ENCODE measurements at regions not wholly inside any gene's neighbourhood (a gene's known extent, or its start where the extent isn't known, plus 50 kb on each side); places are given as distances from the start of the nearest gene placed in this dataset.
A peak's percentile ranks its signal among the peaks of the same experiment; 100 is the strongest.

- no peaks in the 10 kb centered on the region for H3K36me3 Mint-ChIP-seq (ENCODE audit: low read depth)
- H3K9me3 Mint-ChIP-seq: no peaks in the 10 kb centered on the region
- H3K27me3 Mint-ChIP-seq (ENCODE audit: low read depth): no peaks in the 10 kb centered on the region
- H3K4me3 Mint-ChIP-seq: no peak overlapping the region
- no peaks in the 10 kb centered on the region for H3K4me1 Mint-ChIP-seq (ENCODE audit: low read depth)
- no peak overlapping the region for H3K27ac Mint-ChIP-seq
Observed at GRCh38 chr4:174438711-174439110, 83.6 kb downstream of the HPGD start.

GRCh38 chr4:174437749-174438148 lies 84.5 kb downstream of the HPGD start:
- H3K9me3 Mint-ChIP-seq: no peaks in the 10 kb centered on the region

GRCh38 chr4:174437324-174437723 lies 85.0 kb downstream of the HPGD start:
- Mint-ChIP-seq H3K27ac (no peak overlapping the region), H3K4me3 (no peak overlapping the region), H3K36me3 (ENCODE audit: low read depth) (no peaks in the 10 kb centered on the region), H3K27me3 (ENCODE audit: low read depth) (no peaks in the 10 kb centered on the region), H3K4me1 (ENCODE audit: low read depth) (no peaks in the 10 kb centered on the region), H3K9me3 (no peaks in the 10 kb centered on the region)

More at GRCh38 chr4:174437749-174438148, 84.5 kb downstream of the HPGD start:
- Mint-ChIP-seq H3K4me1 (ENCODE audit: low read depth) (no peaks in the 10 kb centered on the region), H3K27me3 (ENCODE audit: low read depth) (no peaks in the 10 kb centered on the region), H3K36me3 (ENCODE audit: low read depth) (no peaks in the 10 kb centered on the region), H3K27ac (no peak overlapping the region), H3K4me3 (no peak overlapping the region)

DNA sequence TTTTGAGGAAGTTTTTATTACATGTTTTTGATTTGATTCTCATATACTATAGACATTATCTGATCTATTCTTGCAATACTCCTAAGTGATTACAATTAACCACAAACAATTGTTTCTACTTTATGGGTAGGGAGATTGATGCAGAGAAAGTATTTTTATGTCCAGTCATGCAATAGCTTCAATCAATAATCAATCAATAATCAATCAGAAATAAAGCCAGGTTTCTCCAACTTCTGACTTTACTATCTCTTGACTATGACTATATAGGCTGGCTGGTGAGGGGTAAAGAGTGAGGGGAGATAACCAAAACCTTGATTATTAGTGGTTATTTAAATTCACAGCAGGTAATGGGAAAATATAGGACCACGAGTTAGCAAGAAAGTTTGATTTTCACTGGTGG lies 85.9 kb downstream of the HPGD start:
- Mint-ChIP-seq H3K4me1 (ENCODE audit: low read depth) (no peaks in the 10 kb centered on the region), H3K36me3 (ENCODE audit: low read depth) (no peaks in the 10 kb centered on the region), H3K9me3 (no peaks in the 10 kb centered on the region), H3K27ac (no peak overlapping the region), H3K4me3 (no peak overlapping the region), H3K27me3 (ENCODE audit: low read depth) (no peaks in the 10 kb centered on the region)

- no peak overlapping the region for H3K4me3 Mint-ChIP-seq
- H3K27ac Mint-ChIP-seq: no peak overlapping the region
- H3K9me3 Mint-ChIP-seq: no peaks in the 10 kb centered on the region
- no peaks in the 10 kb centered on the region for H3K4me1 Mint-ChIP-seq (ENCODE audit: low read depth)
- H3K36me3 Mint-ChIP-seq (ENCODE audit: low read depth): no peaks in the 10 kb centered on the region
- H3K27me3 Mint-ChIP-seq (ENCODE audit: low read depth): no peaks in the 10 kb centered on the region
Observed at GRCh38 chr4:174435974-174436373, 86.3 kb downstream of the HPGD start.

GRCh38 chr4:174434455-174434854 lies 87.8 kb downstream of the HPGD start:
- Mint-ChIP-seq H3K36me3 (ENCODE audit: low read depth) (no peaks in the 10 kb centered on the region), H3K9me3 (no peaks in the 10 kb centered on the region), H3K27me3 (ENCODE audit: low read depth) (no peaks in the 10 kb centered on the region), H3K27ac (no peak overlapping the region), H3K4me3 (no peak overlapping the region), H3K4me1 (ENCODE audit: low read depth) (no peaks in the 10 kb centered on the region)

GRCh38 chr4:174430576-174430975 lies 91.7 kb downstream of the HPGD start:
- no peaks in the 10 kb centered on the region for H3K36me3 Mint-ChIP-seq (ENCODE audit: low read depth)
- H3K9me3 Mint-ChIP-seq: no peaks in the 10 kb centered on the region
- no peak overlapping the region for H3K27ac Mint-ChIP-seq
- H3K4me1 Mint-ChIP-seq (ENCODE audit: low read depth): no peaks in the 10 kb centered on the region
- H3K27me3 Mint-ChIP-seq (ENCODE audit: low read depth): no peaks in the 10 kb centered on the region
- H3K4me3 Mint-ChIP-seq: no peak overlapping the region

GRCh38 chr4:174429701-174430410 lies 92.4 kb downstream of the HPGD start:
- Mint-ChIP-seq H3K36me3 (ENCODE audit: low read depth) (no peaks in the 10 kb centered on the region), H3K27ac (no peak overlapping the region), H3K9me3 (no peaks in the 10 kb centered on the region), H3K4me3 (no peak overlapping the region), H3K27me3 (ENCODE audit: low read depth) (no peaks in the 10 kb centered on the region), H3K4me1 (ENCODE audit: low read depth) (no peaks in the 10 kb centered on the region)

DNA sequence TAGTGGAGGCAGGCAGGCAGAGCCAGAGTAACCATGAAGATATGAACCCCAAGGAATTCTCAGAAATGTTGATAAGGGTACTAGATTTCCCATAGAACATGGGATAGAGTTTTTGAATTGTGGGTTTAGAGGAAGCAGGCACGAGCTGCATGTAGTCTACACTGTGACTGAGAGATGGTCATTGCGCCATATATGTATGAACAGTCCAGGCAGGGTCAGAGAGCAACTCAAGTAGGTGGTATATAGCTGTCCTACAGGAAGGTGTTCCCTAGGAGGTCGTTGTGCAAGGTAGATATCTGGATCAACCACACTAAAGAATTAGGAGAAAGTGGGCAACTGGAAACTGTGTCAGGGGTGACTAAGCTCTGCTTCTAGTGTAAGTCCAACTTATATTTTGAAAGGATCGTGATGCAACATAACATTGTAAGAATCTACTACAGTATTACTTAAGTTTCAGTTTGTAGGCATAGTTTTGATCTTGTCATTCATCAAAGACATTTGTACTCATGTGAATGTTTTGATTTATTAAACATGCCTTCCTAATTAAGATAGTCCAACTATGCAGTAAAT lies 94.6 kb downstream of the HPGD start:
- no peak overlapping the region for H3K4me3 Mint-ChIP-seq
- H3K9me3 Mint-ChIP-seq: no peaks in the 10 kb centered on the region
- H3K36me3 Mint-ChIP-seq (ENCODE audit: low read depth): no peaks in the 10 kb centered on the region
- H3K4me1 Mint-ChIP-seq (ENCODE audit: low read depth): peaks cover 3% of the 10 kb centered on the region
- no peaks in the 10 kb centered on the region for H3K27me3 Mint-ChIP-seq (ENCODE audit: low read depth)
- no peak overlapping the region for H3K27ac Mint-ChIP-seq

DNA sequence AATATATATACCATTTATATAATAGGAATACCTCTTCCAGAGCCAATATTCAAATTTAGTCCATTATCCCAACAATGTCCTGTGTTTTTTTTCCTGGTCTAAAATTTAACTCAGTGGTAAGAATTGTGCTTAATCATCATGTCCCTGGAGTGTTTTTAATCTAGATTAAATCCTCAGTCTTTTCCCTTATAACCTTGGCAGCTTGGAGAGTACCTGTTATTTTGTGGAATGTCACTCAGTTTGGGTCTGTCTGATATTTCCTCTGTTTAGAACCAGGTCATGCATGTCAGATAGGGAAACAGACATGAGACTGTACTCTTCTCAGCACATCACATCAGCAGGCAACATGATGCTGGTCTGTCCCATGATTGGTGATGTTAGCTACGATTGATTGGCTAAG lies 96.6 kb downstream of the HPGD start:
- peaks cover 4% of the 10 kb centered on the region for H3K4me1 Mint-ChIP-seq (ENCODE audit: low read depth)
- no peak overlapping the region for H3K27ac Mint-ChIP-seq
- no peaks in the 10 kb centered on the region for H3K36me3 Mint-ChIP-seq (ENCODE audit: low read depth)
- H3K4me3 Mint-ChIP-seq: no peak overlapping the region
- H3K27me3 Mint-ChIP-seq (ENCODE audit: low read depth): peaks cover 3% of the 10 kb centered on the region
- no peaks in the 10 kb centered on the region for H3K9me3 Mint-ChIP-seq

- H3K9me3 Mint-ChIP-seq: no peaks in the 10 kb centered on the region
- peaks cover 9% of the 10 kb centered on the region for H3K4me1 Mint-ChIP-seq (ENCODE audit: low read depth)
- H3K27me3 Mint-ChIP-seq (ENCODE audit: low read depth): peaks cover 3% of the 10 kb centered on the region
- H3K27ac Mint-ChIP-seq: no peak overlapping the region
- H3K36me3 Mint-ChIP-seq (ENCODE audit: low read depth): no peaks in the 10 kb centered on the region
- H3K4me3 Mint-ChIP-seq: no peak overlapping the region
Observed at GRCh38 chr4:174423257-174423944, 98.9 kb downstream of the HPGD start.

GRCh38 chr4:174422893-174423256 lies 99.4 kb downstream of the HPGD start:
- Mint-ChIP-seq H3K4me3 (no peak overlapping the region), H3K27me3 (ENCODE audit: low read depth) (peaks cover 3% of the 10 kb centered on the region), H3K36me3 (ENCODE audit: low read depth) (no peaks in the 10 kb centered on the region), H3K9me3 (no peaks in the 10 kb centered on the region), H3K27ac (no peak overlapping the region), H3K4me1 (ENCODE audit: low read depth) (peaks cover 9% of the 10 kb centered on the region)

DNA sequence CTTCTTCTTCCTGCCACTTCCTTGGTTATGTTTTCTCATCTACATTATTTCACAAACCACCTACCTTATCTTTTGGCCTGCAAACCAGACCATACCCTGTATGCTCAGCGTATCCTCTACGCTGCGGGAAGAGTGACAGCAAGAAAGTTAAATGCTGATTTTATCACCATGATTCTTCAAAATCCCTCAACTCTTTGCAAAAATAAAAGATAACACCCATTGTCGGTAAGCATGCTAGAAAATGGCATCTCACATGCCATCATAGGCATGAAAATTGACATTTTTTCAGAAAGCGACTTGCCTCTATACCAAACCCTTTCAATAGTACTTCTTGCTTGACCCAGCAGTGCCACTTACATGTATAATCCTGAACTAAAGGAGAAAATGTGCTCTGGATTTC lies 102.0 kb downstream of the HPGD start:
- Mint-ChIP-seq H3K4me1 (ENCODE audit: low read depth) (peaks cover 9% of the 10 kb centered on the region), H3K4me3 (peak overlapping the region; percentile 2), H3K36me3 (ENCODE audit: low read depth) (no peaks in the 10 kb centered on the region), H3K9me3 (no peaks in the 10 kb centered on the region), H3K27ac (peak overlapping the region; percentile 23), H3K27me3 (ENCODE audit: low read depth) (peaks cover 3% of the 10 kb centered on the region)

- H3K4me3 Mint-ChIP-seq: no peak overlapping the region
- H3K4me1 Mint-ChIP-seq (ENCODE audit: low read depth): peaks cover 9% of the 10 kb centered on the region
- peaks cover 3% of the 10 kb centered on the region for H3K27me3 Mint-ChIP-seq (ENCODE audit: low read depth)
- H3K36me3 Mint-ChIP-seq (ENCODE audit: low read depth): no peaks in the 10 kb centered on the region
- no peak overlapping the region for H3K27ac Mint-ChIP-seq
- H3K9me3 Mint-ChIP-seq: no peaks in the 10 kb centered on the region
Observed at GRCh38 chr4:174418640-174419212, 103.6 kb downstream of the HPGD start.

Measured in T-helper 1 cell treated with Interleukin-12 subunit alpha and Interleukin-12 subunit beta and Interleukin-4 antibody, amounts not matched to agents 30 μg/mL and 1 μg/mL, for 36 hours (primary cell).